ENCODE measurements at regions not wholly inside any gene's neighbourhood (a gene's known extent, or its start where the extent isn't known, plus 50 kb on each side); places are given as distances from the start of the nearest gene placed in this dataset.

- no peak for DNase-seq (ENCODE audit: low read depth, low spot score)
- Histone ChIP-seq H3K27me3 (ENCODE audit: insufficient read depth, insufficient read length) (no peaks in the 10 kb centered on the region), H3K9me3 (ENCODE audit: insufficient read depth, low read length) (peaks cover 34% of the 10 kb centered on the region), H3K36me3 (ENCODE audit: insufficient read depth, insufficient read length, low read length) (no peaks in the 10 kb centered on the region), H3K4me1 (ENCODE audit: insufficient read depth, insufficient read length) (no peaks in the 10 kb centered on the region), H3K4me3 (ENCODE audit: insufficient read length, low read depth) (no peak overlapping the region), H3K9ac (ENCODE audit: insufficient read length, low read depth) (no peak overlapping the region)
- TF ChIP-seq SUZ12 (IDR thresholded peaks at IDR 0.05; ENCODE audit: extremely low read depth, insufficient read depth, insufficient read length) (no peak), YY1 (IDR thresholded peaks at IDR 0.05; ENCODE audit: insufficient read depth, insufficient read length) (no peak)
Observed at GRCh38 chr11:71332046-71332445, 79.7 kb upstream of the SHANK2 start.

- DNase-seq (ENCODE audit: low read depth, low spot score), result no peak
- Histone ChIP-seq H3K9me3 (ENCODE audit: insufficient read depth, low read length) (peaks cover 34% of the 10 kb centered on the region), H3K4me1 (ENCODE audit: insufficient read depth, insufficient read length) (no peaks in the 10 kb centered on the region), H3K27me3 (ENCODE audit: insufficient read depth, insufficient read length) (no peaks in the 10 kb centered on the region), H3K4me3 (ENCODE audit: insufficient read length, low read depth) (no peak overlapping the region), H3K9ac (ENCODE audit: insufficient read length, low read depth) (no peak overlapping the region), H3K36me3 (ENCODE audit: insufficient read depth, insufficient read length, low read length) (no peaks in the 10 kb centered on the region)
- TF ChIP-seq YY1 (IDR thresholded peaks at IDR 0.05; ENCODE audit: insufficient read depth, insufficient read length) (no peak), SUZ12 (IDR thresholded peaks at IDR 0.05; ENCODE audit: extremely low read depth, insufficient read depth, insufficient read length) (no peak), ZNF274 (IDR thresholded peaks at IDR 0.05; ENCODE audit: low read depth, low read length) (no peak)
Observed at GRCh38 chr11:71331631-71332030, 79.3 kb upstream of the SHANK2 start.

- DNase-seq (ENCODE audit: low read depth, low spot score), result no peak
- TF ChIP-seq ZNF274 (IDR thresholded peaks at IDR 0.05; ENCODE audit: low read depth, low read length) (no peak), SUZ12 (IDR thresholded peaks at IDR 0.05; ENCODE audit: extremely low read depth, insufficient read depth, insufficient read length) (no peak), YY1 (IDR thresholded peaks at IDR 0.05; ENCODE audit: insufficient read depth, insufficient read length) (no peak)
- no peaks in the 10 kb centered on the region for H3K4me1 ChIP-seq (ENCODE audit: insufficient read depth, insufficient read length)
- H3K4me3 ChIP-seq (ENCODE audit: insufficient read length, low read depth), result no peak overlapping the region
- H3K9ac ChIP-seq (ENCODE audit: insufficient read length, low read depth), result no peak overlapping the region
- no peaks in the 10 kb centered on the region for H3K27me3 ChIP-seq (ENCODE audit: insufficient read depth, insufficient read length)
- H3K36me3 ChIP-seq (ENCODE audit: insufficient read depth, insufficient read length, low read length), result no peaks in the 10 kb centered on the region
- peaks cover 34% of the 10 kb centered on the region for H3K9me3 ChIP-seq (ENCODE audit: insufficient read depth, low read length)
Observed at GRCh38 chr11:71330996-71331395, 78.6 kb upstream of the SHANK2 start.

- H3K4me1 ChIP-seq (ENCODE audit: insufficient read depth, insufficient read length), result no peaks in the 10 kb centered on the region
- H3K9ac ChIP-seq (ENCODE audit: insufficient read length, low read depth), result no peak overlapping the region
- peaks cover 34% of the 10 kb centered on the region for H3K9me3 ChIP-seq (ENCODE audit: insufficient read depth, low read length)
- no peak overlapping the region for H3K4me3 ChIP-seq (ENCODE audit: insufficient read length, low read depth)
- no peak for TF ChIP-seq YY1 (IDR thresholded peaks at IDR 0.05; ENCODE audit: insufficient read depth, insufficient read length)
- TF ChIP-seq SUZ12 (IDR thresholded peaks at IDR 0.05; ENCODE audit: extremely low read depth, insufficient read depth, insufficient read length), result no peak
- TF ChIP-seq ZNF274 (IDR thresholded peaks at IDR 0.05; ENCODE audit: low read depth, low read length), result no peak
- no peaks in the 10 kb centered on the region for H3K27me3 ChIP-seq (ENCODE audit: insufficient read depth, insufficient read length)
- no peak for DNase-seq (ENCODE audit: low read depth, low spot score)
- H3K36me3 ChIP-seq (ENCODE audit: insufficient read depth, insufficient read length, low read length), result no peaks in the 10 kb centered on the region
Observed at GRCh38 chr11:71330349-71330748, 78.0 kb upstream of the SHANK2 start.

GRCh38 chr11:71329786-71330185 lies 77.4 kb upstream of the SHANK2 start:
- H3K9ac ChIP-seq (ENCODE audit: insufficient read length, low read depth), result no peak overlapping the region
- no peak for DNase-seq (ENCODE audit: low read depth, low spot score)
- H3K4me3 ChIP-seq (ENCODE audit: insufficient read length, low read depth), result no peak overlapping the region
- no peaks in the 10 kb centered on the region for H3K27me3 ChIP-seq (ENCODE audit: insufficient read depth, insufficient read length)
- TF ChIP-seq ZNF274 (IDR thresholded peaks at IDR 0.05; ENCODE audit: low read depth, low read length) (no peak), SUZ12 (IDR thresholded peaks at IDR 0.05; ENCODE audit: extremely low read depth, insufficient read depth, insufficient read length) (no peak), YY1 (IDR thresholded peaks at IDR 0.05; ENCODE audit: insufficient read depth, insufficient read length) (no peak)
- no peaks in the 10 kb centered on the region for H3K4me1 ChIP-seq (ENCODE audit: insufficient read depth, insufficient read length)
- no peaks in the 10 kb centered on the region for H3K36me3 ChIP-seq (ENCODE audit: insufficient read depth, insufficient read length, low read length)
- peaks cover 33% of the 10 kb centered on the region for H3K9me3 ChIP-seq (ENCODE audit: insufficient read depth, low read length)

GRCh38 chr11:71329165-71329510 lies 76.8 kb upstream of the SHANK2 start:
- H3K9ac ChIP-seq (ENCODE audit: insufficient read length, low read depth), result no peak overlapping the region
- no peak overlapping the region for H3K4me3 ChIP-seq (ENCODE audit: insufficient read length, low read depth)
- peaks cover 26% of the 10 kb centered on the region for H3K9me3 ChIP-seq (ENCODE audit: insufficient read depth, low read length)
- DNase-seq (ENCODE audit: low read depth, low spot score), result no peak
- TF ChIP-seq SUZ12 (IDR thresholded peaks at IDR 0.05; ENCODE audit: extremely low read depth, insufficient read depth, insufficient read length), result no peak
- TF ChIP-seq YY1 (IDR thresholded peaks at IDR 0.05; ENCODE audit: insufficient read depth, insufficient read length), result no peak
- TF ChIP-seq ZNF274 (IDR thresholded peaks at IDR 0.05; ENCODE audit: low read depth, low read length), result no peak
- no peaks in the 10 kb centered on the region for H3K27me3 ChIP-seq (ENCODE audit: insufficient read depth, insufficient read length)
- no peaks in the 10 kb centered on the region for H3K36me3 ChIP-seq (ENCODE audit: insufficient read depth, insufficient read length, low read length)
- no peaks in the 10 kb centered on the region for H3K4me1 ChIP-seq (ENCODE audit: insufficient read depth, insufficient read length)

GRCh38 chr11:71327156-71328085 lies 75.0 kb upstream of the SHANK2 start:
- DNase-seq (ENCODE audit: low read depth, low spot score), result no peak
- Histone ChIP-seq H3K4me3 (ENCODE audit: insufficient read length, low read depth) (no peak overlapping the region), H3K4me1 (ENCODE audit: insufficient read depth, insufficient read length) (no peaks in the 10 kb centered on the region), H3K27me3 (ENCODE audit: insufficient read depth, insufficient read length) (no peaks in the 10 kb centered on the region), H3K36me3 (ENCODE audit: insufficient read depth, insufficient read length, low read length) (no peaks in the 10 kb centered on the region), H3K9ac (ENCODE audit: insufficient read length, low read depth) (no peak overlapping the region), H3K9me3 (ENCODE audit: insufficient read depth, low read length) (peaks cover 9% of the 10 kb centered on the region; the same call in 1 of the 2 replicates)
- TF ChIP-seq ZNF274 (IDR thresholded peaks at IDR 0.05; ENCODE audit: low read depth, low read length) (no peak), SUZ12 (IDR thresholded peaks at IDR 0.05; ENCODE audit: extremely low read depth, insufficient read depth, insufficient read length) (no peak), YY1 (IDR thresholded peaks at IDR 0.05; ENCODE audit: insufficient read depth, insufficient read length) (no peak)

Measured in NT2/D1 (cell line).